SK-N-MC (cell line): ENCODE measurements at regions not wholly inside any gene's neighbourhood (a gene's known extent, or its start where the extent isn't known, plus 50 kb on each side); places are given as distances from the start of the nearest gene placed in this dataset.

Experiments
- DNase-seq: peaks from one replicate; pipeline ENCODE4 v3.0.0-alpha.2; 2011; ENCODE audit warnings: low read depth, low spot score
- H3K27ac ChIP-seq: fragments of 200-600 bp; sonication (generic); 2 replicates; pipeline ENCODE4 v1.5.1; 2016; ENCODE audit warnings: mixed run types
- H3K36me3 ChIP-seq: fragments of 200-600 bp; sonication (generic); 2 replicates; pipeline ENCODE4 v1.6.1; 2017; ENCODE audit warnings: antibody characterized with exemption, low read length, mixed read lengths; ENCODE audit not compliant: insufficient read depth
- H3K4me3 ChIP-seq: fragments of 200-600 bp; sonication (generic); 2 replicates; pipeline ENCODE4 v1.5.1; 2016
- H3K9ac ChIP-seq: fragments of 200-600 bp; sonication (generic); 2 replicates; pipeline ENCODE4 v1.8.0; 2017; ENCODE audit warnings: mixed run types, mixed read lengths; ENCODE audit not compliant: insufficient read length
- H3K9me3 ChIP-seq: fragments of 200-600 bp; sonication (generic); 2 replicates; pipeline ENCODE4 v1.6.1; 2017; ENCODE audit warnings: low read depth, mild to moderate bottlenecking, antibody characterized with exemption, low read length, moderate library complexity, mixed read lengths
- EZH2 ChIP-seq: fragments of 200-600 bp; sonication (generic); IDR thresholded peaks from one replicate; pipeline ENCODE4 v1.6.1; 2017; ENCODE audit warnings: antibody characterized with exemption
- FOXP2 ChIP-seq: optimal IDR thresholded peaks from 2 replicates; pipeline ENCODE3; 2011; ENCODE audit warnings: mild to moderate bottlenecking, moderate library complexity; ENCODE audit not compliant: insufficient read depth; ENCODE audit errors: extremely low read length, control extremely low read depth
- POLR2AphosphoS5 ChIP-seq: IDR thresholded peaks from 2 replicates; pipeline ENCODE4 v1.6.1; 2012; ENCODE audit warnings: mild to moderate bottlenecking, low read depth, low read length, borderline replicate concordance

DNA sequence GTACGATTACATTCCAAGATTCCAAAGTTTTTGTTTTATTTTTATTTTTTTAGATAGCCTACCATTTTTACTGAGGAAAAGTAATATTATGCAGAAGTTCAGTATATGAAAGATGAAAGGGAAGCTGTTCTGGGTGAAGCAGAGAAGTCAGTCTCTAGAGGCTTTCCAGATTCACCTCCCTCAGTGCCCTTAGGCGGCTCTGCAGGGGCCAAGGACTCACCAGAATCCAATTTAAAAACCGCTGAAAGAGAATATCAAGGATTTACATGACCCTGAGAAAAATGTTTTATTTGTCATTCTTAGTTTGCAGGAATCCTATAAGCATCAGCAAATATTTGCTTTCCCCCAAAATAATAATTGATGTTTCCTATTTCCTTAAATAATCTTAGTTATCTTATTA, 1084.6 kb upstream of the ARRDC3 start:
- Histone ChIP-seq H3K9ac (no peak overlapping the region), H3K27ac (peak overlapping the region; percentile 74), H3K4me3 (peak overlapping the region; percentile 53), H3K9me3 (no peaks in the 10 kb centered on the region), H3K36me3 (no peaks in the 10 kb centered on the region)
- TF ChIP-seq POLR2AphosphoS5 (no peak; the same call in 1 of the 2 replicates), FOXP2 (no peak), EZH2 (no peak)
- peak; percentile 66 for DNase-seq

DNA sequence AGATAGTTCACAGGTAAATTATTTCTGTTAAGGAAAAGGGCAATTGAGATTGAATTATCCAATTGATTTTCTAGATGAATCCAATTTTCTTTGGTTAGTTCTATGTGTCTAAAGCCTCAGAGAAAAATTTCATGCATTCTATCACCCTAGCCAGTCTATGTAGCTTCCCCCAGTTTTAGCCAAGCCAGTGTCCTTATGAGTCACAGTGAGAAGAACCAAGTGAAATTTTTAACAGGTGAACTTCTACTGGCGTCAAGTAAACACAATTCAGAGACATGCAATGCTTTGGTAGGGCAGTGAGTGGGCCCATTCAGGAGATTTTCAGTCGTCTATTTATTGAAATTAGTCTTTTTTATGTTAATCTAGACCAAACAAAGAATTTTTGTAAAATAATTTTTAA, 1077.4 kb upstream of the ARRDC3 start:
- H3K9me3 ChIP-seq, result no peaks in the 10 kb centered on the region
- no peak overlapping the region for H3K4me3 ChIP-seq
- no peak for TF ChIP-seq FOXP2
- TF ChIP-seq POLR2AphosphoS5, result no peak
- no peak for TF ChIP-seq EZH2
- no peak overlapping the region for H3K9ac ChIP-seq
- H3K27ac ChIP-seq, result 0 out of 2 replicates have a peak overlapping the region, but pooled peaks have one; percentile 3
- DNase-seq, result no peak
- H3K36me3 ChIP-seq, result no peaks in the 10 kb centered on the region

DNA sequence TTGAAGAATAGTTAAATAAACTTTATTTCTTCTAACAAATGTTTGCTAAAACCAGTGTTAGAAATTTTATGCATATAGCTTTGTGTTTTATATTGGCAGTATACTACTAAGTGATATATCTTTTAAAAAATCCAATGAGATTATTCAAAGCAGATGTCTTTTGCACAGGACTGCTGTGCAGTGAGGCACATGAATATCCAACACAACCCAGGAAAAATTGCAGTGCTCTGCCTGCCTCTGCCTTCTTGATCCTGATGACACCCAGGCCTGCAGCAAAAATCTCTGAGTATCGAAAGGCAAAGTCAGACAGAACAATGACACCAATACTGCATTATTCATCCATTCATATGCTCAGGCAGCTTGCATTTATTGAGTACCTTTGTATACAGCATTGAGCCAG, 1076.5 kb upstream of the ARRDC3 start:
- Histone ChIP-seq H3K36me3 (no peaks in the 10 kb centered on the region), H3K9me3 (no peaks in the 10 kb centered on the region), H3K27ac (peak overlapping the region; percentile 3; the same call in 1 of the 2 replicates), H3K9ac (no peak overlapping the region), H3K4me3 (0 out of 2 replicates have a peak overlapping the region, but pooled peaks have one; percentile 2)
- no peak for DNase-seq
- TF ChIP-seq FOXP2, result no peak
- no peak for TF ChIP-seq EZH2
- TF ChIP-seq POLR2AphosphoS5, result no peak

DNA sequence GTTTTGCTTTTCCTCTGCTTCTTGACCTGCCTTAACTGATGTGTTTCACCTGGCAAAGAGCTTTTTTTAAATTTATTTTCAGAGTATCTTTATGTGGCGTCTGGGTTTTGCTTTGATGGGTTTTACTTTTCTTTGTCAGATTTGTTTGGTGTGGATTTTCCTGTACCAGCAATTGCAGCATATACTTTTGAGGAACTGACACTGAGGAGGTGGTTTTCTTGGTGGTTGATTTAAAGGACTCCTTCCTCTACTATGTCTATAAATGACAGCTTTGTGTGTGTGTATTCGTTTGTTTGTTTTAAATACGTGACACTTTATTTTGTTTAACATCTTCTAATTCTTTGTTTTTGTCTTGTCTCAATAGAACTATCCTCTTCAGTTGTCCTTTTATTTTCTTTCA, 1071.9 kb upstream of the ARRDC3 start:
- Histone ChIP-seq H3K9me3 (no peaks in the 10 kb centered on the region), H3K27ac (no peak overlapping the region), H3K36me3 (no peaks in the 10 kb centered on the region), H3K4me3 (no peak overlapping the region), H3K9ac (no peak overlapping the region)
- DNase-seq, result no peak
- no peak for TF ChIP-seq EZH2
- TF ChIP-seq FOXP2, result no peak
- no peak for TF ChIP-seq POLR2AphosphoS5

DNA sequence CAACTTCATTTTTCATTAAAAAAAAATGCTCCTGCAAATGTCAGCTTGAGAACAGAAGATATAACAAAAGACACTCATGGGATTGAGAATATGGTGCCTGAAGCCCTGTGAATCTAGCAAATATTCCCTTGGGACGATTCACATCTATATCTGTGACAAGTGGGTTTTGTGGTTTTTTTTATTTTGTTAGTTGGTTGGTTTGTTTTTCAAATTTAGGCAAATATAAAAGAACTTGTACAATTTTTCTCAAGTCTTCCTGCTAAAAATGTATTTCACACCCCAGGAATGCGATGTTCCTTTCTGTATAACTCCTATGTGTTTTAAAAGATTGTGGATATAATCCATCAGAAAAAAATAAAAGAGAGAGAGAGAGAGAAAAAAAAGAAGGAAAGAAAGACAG, 1061.8 kb upstream of the ARRDC3 start:
- H3K4me3 ChIP-seq, result no peak overlapping the region
- H3K9me3 ChIP-seq, result no peaks in the 10 kb centered on the region
- 0 out of 2 replicates have a peak overlapping the region, but pooled peaks have one; percentile 37 for H3K27ac ChIP-seq
- H3K36me3 ChIP-seq, result no peaks in the 10 kb centered on the region
- peak; percentile 40 for DNase-seq
- TF ChIP-seq EZH2, result no peak
- TF ChIP-seq FOXP2, result no peak
- no peak for TF ChIP-seq POLR2AphosphoS5
- no peak overlapping the region for H3K9ac ChIP-seq

DNA sequence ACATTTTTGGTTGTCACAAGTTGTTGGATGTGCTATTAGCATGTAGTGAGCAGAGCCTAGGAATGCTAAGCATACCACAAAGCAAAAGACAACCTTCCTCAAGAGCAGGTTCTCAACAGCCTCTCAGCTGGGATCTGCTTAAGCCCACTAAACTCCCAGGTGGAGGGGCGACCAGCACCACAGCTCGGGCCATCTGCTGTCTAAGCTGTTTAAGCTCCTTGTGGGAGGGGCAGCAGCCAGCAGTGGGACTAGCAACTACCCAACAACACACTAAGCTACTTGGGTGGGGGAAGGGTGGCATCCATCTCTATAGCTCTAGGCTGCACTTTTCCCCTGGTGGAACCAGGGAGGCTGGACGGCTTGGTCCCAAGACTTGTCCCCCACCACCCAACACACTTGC, 1052.7 kb upstream of the ARRDC3 start:
- no peak for TF ChIP-seq FOXP2
- H3K9me3 ChIP-seq, result no peaks in the 10 kb centered on the region
- H3K9ac ChIP-seq, result no peak overlapping the region
- no peaks in the 10 kb centered on the region for H3K36me3 ChIP-seq
- no peak for DNase-seq
- H3K27ac ChIP-seq, result no peak overlapping the region
- no peak overlapping the region for H3K4me3 ChIP-seq

DNA sequence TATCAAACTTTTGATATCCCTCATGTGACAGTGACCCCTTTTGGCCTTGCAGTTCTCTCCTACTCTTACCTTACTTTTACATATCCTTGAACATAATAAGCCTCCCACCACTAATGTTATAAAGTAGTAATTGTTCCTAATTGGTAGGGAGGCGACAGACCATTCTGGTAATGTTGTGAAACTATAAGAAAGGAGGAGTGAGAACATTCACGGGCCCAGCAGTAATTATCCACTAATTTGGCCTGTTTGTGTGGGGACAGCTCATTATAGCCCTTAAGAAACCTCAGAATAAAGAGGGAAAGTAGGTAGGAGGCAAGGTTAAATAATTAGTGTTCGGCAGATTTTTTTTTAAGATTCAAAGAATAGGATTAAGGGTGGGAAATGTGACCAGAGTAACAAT, 1046.5 kb upstream of the ARRDC3 start:
- no peak overlapping the region for H3K27ac ChIP-seq
- no peaks in the 10 kb centered on the region for H3K9me3 ChIP-seq
- DNase-seq, result no peak
- H3K36me3 ChIP-seq, result no peaks in the 10 kb centered on the region
- TF ChIP-seq FOXP2 (no peak), EZH2 (no peak), POLR2AphosphoS5 (no peak)
- no peak overlapping the region for H3K9ac ChIP-seq
- no peak overlapping the region for H3K4me3 ChIP-seq

DNA sequence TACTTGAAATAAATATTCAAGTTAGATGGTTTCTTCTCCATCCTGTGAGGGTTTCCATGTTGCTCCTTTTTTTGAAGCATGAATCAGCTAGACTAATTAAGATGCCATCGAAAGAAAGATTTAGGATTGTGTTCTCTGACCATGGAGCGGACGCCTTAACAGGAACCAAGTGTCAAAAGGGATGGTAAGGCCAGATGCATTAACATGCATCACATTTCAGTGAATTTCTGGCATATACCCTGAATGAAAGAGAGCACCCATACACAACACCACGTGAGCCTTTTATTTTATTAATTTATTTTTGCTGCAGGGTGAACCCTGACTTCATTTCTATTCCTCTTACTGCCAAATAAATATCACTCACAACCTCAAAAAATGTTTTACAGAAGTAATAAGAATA, 1045.3 kb upstream of the ARRDC3 start:
- H3K9ac ChIP-seq, result no peak overlapping the region
- H3K9me3 ChIP-seq, result no peaks in the 10 kb centered on the region
- no peak overlapping the region for H3K27ac ChIP-seq
- no peak overlapping the region for H3K4me3 ChIP-seq
- TF ChIP-seq EZH2 (no peak), POLR2AphosphoS5 (no peak), FOXP2 (no peak)
- DNase-seq, result no peak
- no peaks in the 10 kb centered on the region for H3K36me3 ChIP-seq

DNA sequence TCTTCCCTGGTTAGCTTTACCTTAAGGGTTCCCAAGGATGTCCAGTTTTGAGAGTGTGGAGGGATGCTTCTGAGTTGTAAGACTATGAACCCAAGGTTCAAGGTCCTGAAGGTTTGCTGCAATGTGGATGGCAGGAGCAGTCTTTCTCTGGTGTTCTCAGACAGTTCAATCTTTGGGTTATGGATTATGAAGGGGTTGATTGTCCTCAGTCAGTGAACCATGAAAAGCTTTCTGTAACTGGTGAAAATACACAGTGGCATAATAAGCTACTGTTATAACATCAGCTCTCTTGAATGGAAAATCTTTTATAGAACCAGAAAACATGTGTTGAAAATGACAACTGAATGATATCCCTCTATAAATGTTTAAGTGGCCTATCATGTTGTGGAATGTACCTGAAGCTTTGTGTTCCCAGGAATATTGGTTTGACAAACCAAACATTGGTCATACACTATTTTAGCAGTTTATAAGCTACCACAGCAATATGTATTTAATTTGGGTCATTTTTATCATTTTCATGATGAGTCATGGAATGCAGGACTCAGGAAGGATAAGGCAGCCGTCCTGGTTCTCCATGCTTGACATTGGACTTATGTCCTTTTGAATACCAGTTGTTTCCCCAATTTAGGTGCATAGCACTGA, 1041.8 kb upstream of the ARRDC3 start:
- H3K4me3 ChIP-seq, result no peak overlapping the region
- H3K9me3 ChIP-seq, result no peaks in the 10 kb centered on the region
- H3K9ac ChIP-seq, result no peak overlapping the region
- TF ChIP-seq POLR2AphosphoS5 (no peak), EZH2 (no peak), FOXP2 (no peak)
- H3K27ac ChIP-seq, result no peak overlapping the region
- no peak for DNase-seq
- no peaks in the 10 kb centered on the region for H3K36me3 ChIP-seq
